ENCODE measurements at regions not wholly inside any gene's neighbourhood (a gene's known extent, or its start where the extent isn't known, plus 50 kb on each side); places are given as distances from the start of the nearest gene placed in this dataset.

GRCh38 chr3:70392227-70392626 lies 79.8 kb upstream of the MDFIC2 start:
- no peak for TF ChIP-seq POLR2A (IDR thresholded peaks at IDR 0.05)
- no peak for TF ChIP-seq CTCF (IDR thresholded peaks at IDR 0.05 in 4 of 5, conservative IDR thresholded peaks at IDR 0.05 in 1 of 5)

All from gastrocnemius medialis (tissue), 4 donors.